ELR (cell line): ENCODE measurements at regions not wholly inside any gene's neighbourhood (a gene's known extent, or its start where the extent isn't known, plus 50 kb on each side); places are given as distances from the start of the nearest gene placed in this dataset.

Experiments used
- DNase-seq: peaks from one replicate; pipeline ENCODE4 v3.0.0-alpha.2; 2015; ENCODE audit warnings: low read depth

- DNase-seq, result no peak
Observed at GRCh38 chr11:35868491-35868890, 75.4 kb upstream of the LDLRAD3 start.

- no peak for DNase-seq
Observed at GRCh38 chr11:35873721-35874120, 70.1 kb upstream of the LDLRAD3 start.

- no peak for DNase-seq
Observed at GRCh38 chr11:35874751-35875450, 69.0 kb upstream of the LDLRAD3 start.

GRCh38 chr11:35875466-35875865 is 68.4 kb upstream of the LDLRAD3 start:
- DNase-seq, result no peak

- DNase-seq, result no peak
Observed at GRCh38 chr11:35876786-35877185, 67.1 kb upstream of the LDLRAD3 start.

GRCh38 chr11:35878741-35879140 is 65.1 kb upstream of the LDLRAD3 start:
- DNase-seq, result no peak

- no peak for DNase-seq
Observed at GRCh38 chr11:35879361-35879760, 64.5 kb upstream of the LDLRAD3 start.

- no peak for DNase-seq
Observed at GRCh38 chr11:35886759-35887158, 57.1 kb upstream of the LDLRAD3 start.

GRCh38 chr11:35887737-35888136 is 56.1 kb upstream of the LDLRAD3 start:
- no peak for DNase-seq

- DNase-seq, result no peak
Observed at GRCh38 chr11:35888961-35889360, 54.9 kb upstream of the LDLRAD3 start.

GRCh38 chr11:35891096-35891495 is 52.8 kb upstream of the LDLRAD3 start:
- DNase-seq, result no peak

GRCh38 chr11:35892166-35892565 is 51.7 kb upstream of the LDLRAD3 start:
- DNase-seq, result no peak

GRCh38 chr11:35893796-35894475 is 49.9 kb upstream of the LDLRAD3 start:
- DNase-seq, result peak; percentile 23
